Esophagus squamous epithelium (tissue), 4 donors: ENCODE measurements at regions not wholly inside any gene's neighbourhood (a gene's known extent, or its start where the extent isn't known, plus 50 kb on each side); places are given as distances from the start of the nearest gene placed in this dataset.
"Not testable (repeated sequence)": the region's sequence is repeated elsewhere in the genome, so short reads cannot be mapped to it uniquely, and the experiment has no call there.

ENCODE experiments used
- POLR2A ChIP-seq, 4 donors: fragments of 450-650 bp; IDR thresholded peaks; one replicate each; pipeline ENCODE4 v1.6.1; 2017; ENCODE audit warnings: antibody characterized with exemption in 4 of 4, mild to moderate bottlenecking in 4 of 4, moderate library complexity in 3 of 4
- TF ChIP-seq, protein P1 (sequence below), 6 experiments: fragments of 450-650 bp in 4 of 6; fragments of 200-600 bp in 2 of 6; sonication (generic) in 2 of 6; IDR thresholded peaks; one replicate each; pipeline ENCODE4 v1.5.1; 2016 to 2019; ENCODE audit warnings: antibody characterized with exemption in 6 of 6, mild to moderate bottlenecking in 4 of 6, moderate library complexity in 4 of 6

DNA sequence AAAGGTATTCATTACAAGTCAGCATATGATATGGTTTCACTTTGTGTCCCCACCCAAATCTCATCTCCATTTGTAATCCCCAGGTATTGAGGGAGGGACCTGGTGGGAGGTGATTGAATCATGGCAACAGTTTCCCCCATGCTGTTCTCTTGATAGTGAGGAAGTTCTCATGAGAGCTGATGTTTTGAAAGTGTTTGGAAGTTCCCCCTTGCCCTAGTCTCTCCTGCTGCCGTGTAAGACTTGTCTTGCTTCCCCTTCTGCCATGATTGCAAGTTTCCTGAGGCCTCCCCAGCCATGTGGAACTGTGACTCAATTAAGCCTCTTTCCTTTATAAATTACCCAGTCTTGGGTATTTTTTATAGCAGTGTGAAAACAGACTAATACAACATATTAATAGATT, 213.7 kb upstream of the ADRA1D start:
- not testable (repeated sequence) for TF ChIP-seq POLR2A (IDR thresholded peaks at IDR 0.05)
- TF ChIP-seq, protein P1, sequence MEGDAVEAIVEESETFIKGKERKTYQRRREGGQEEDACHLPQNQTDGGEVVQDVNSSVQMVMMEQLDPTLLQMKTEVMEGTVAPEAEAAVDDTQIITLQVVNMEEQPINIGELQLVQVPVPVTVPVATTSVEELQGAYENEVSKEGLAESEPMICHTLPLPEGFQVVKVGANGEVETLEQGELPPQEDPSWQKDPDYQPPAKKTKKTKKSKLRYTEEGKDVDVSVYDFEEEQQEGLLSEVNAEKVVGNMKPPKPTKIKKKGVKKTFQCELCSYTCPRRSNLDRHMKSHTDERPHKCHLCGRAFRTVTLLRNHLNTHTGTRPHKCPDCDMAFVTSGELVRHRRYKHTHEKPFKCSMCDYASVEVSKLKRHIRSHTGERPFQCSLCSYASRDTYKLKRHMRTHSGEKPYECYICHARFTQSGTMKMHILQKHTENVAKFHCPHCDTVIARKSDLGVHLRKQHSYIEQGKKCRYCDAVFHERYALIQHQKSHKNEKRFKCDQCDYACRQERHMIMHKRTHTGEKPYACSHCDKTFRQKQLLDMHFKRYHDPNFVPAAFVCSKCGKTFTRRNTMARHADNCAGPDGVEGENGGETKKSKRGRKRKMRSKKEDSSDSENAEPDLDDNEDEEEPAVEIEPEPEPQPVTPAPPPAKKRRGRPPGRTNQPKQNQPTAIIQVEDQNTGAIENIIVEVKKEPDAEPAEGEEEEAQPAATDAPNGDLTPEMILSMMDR (IDR thresholded peaks at IDR 0.05), result not testable (repeated sequence)
